ENCODE measurements at regions not wholly inside any gene's neighbourhood (a gene's known extent, or its start where the extent isn't known, plus 50 kb on each side); places are given as distances from the start of the nearest gene placed in this dataset.

DNA sequence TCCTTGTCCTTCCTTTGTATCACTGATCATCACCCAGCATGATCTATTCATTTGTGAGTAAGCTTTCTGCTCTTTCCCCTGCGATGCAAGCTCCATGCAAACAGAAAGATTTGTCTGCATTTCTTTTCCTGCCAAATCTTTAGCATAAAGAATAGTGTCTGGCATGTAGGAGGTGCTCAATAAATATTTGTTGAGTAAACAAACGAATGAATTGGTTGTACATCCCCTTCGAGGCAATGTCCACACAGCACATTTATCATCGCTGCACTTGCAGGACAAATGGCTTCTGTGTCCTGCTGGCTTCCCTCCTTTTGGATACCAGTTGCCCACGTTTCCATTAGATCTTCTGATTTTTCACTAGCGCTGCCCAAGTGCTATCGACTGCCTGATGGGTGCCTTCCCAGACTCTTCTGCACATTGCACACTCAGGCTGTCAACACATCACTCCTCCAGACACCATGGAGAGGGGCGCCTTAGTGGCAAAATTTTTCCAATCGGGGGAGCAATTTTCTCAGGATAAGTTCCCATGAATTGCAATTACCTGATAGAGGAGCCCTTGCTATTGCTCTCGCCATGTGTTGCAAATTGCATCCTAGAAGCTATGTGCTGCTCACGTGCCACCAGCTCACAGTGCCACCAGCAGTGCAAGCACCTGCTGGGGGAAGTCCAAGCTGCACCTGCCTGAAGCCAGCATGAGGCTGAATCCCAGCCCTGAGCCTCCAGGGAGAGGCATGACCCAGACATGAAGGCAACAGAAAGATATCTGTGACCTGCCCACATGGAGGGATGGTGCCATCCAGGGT is 206.6 kb downstream of the KIF26A start:
- no peak for DNase-seq

DNA sequence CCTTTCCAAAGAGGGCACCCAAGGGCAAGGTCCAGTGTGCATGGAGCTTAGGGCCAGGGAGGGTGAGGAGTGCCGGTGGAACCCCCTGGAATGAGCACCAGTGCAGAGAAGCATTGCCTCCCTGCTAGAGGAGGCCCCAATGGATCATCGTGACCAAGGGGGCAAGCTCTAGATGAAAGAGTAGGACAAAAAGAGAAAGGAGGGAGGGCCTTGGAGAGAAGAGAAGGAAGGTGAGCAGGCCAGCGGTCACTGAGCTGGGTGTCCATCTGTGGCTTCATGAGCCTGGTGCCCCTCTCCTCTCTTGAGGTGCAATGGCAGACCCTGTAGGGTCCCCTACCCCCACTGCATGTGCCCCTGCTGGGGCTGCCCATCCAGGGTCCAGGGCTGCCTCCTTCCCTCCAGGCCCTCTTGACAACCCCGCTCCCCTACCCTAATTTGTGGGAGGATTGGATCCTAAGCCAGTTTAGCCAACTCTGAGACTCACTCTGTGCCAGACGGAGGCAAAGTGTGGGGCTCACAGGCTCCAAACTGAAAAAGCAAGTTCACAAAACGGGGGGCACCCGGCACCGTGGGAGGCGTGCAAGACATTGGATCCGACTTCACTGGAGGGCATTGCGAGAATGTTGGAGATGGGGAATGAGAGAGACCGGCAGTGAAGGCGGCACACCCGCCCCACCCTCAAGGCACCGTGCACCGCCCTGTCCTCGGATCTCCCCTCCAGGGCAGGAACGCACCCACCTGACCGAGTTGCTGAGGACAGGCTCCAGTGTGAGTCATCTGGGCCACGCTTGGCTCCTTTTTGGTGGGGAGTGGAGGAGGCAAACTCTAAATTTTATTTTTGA is 207.5 kb downstream of the KIF26A start:
- no peak for DNase-seq

DNA sequence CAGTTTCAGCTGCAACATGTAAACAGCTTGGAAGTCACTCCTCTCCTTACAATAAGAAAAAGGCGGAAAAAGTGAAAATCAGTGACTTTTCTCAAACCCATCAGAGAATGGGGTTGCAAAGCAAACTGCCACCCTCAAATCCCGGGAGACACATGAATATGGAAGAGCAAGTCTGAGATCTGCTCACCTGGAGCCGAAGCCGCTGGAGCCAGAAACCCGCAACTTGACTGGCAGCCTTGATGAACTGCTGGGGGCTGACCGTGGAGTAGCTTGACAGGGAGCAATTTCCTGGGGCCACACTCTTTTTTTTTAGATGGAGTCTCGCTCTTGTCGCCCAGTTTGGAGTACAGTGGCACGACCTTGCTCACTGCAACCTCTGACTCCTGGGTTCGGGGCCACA is 208.2 kb downstream of the KIF26A start:
- no peak for DNase-seq

DNA sequence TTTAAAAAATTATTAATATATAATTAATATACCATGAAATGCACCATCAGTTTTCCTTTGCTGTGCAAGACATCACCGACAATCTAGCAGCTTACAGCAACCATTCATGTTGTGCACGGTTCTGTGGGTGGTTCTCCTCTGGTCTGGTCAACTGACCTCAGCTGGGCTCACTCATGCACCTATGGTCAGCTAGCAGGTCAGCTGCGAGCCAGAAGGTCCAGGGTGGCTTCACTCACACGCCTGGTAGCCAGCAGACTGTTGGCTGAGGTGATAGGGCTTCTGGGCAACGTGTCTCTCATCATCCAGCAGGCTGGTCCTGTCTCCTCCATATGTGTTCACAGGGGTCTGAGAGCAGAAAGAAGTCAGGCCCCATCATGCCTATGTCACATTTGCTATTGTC is 210.4 kb downstream of the KIF26A start:
- DNase-seq: no peak

DNA sequence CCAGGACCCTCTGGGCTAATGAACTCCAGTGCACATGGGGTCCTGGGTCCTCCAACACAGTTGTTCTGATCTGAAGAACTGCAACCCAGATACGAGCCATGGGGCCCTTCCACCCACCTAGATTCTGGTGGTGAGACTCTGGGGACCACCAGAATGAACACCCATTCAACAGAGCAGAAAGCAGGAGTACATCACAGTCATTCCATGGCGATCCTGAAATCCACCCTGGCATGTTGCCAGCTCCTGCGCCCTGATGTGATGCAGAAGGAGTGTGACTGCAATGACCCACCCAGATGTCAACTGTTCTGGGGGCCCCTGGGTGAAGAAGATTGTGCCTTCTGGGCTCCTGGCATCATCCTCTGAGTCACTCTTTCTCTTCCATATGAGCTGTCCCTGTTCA is 211.6 kb downstream of the KIF26A start:
- no peak for DNase-seq

DNA sequence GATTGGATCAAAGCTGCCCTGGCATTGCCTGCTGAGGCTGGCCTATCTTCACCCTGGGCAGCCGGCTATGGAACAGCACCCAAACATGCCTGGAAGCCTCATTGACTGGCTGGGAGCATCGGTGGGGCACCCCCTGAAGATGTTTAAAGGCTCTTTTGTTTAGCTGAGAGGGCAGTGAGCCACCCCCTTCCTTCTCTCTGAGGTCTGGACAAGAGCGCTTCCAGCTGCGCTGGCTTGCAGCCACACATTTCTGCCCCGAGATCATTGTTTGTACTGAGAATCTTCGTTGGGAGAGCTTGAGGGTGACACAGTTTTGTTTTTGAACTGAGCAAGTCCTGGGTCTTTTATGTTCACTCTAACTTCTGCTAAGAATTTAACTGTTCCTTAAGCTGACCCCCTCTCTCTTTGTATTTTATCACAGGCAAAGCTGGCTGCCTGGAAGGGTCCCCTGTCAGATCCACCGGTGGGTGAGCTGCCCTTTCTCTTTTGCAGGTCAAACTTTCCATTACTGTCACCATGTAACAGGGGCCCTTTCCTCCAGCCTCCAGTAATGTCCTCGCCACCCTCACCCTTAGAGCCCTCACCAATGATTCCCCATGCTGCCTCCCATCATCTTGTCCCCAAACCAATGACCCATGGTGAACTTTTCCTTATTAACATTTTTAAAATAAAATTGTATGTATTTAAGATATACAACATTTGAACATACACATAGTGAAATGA is 212.2 kb downstream of the KIF26A start:
- DNase-seq: no peak

DNA sequence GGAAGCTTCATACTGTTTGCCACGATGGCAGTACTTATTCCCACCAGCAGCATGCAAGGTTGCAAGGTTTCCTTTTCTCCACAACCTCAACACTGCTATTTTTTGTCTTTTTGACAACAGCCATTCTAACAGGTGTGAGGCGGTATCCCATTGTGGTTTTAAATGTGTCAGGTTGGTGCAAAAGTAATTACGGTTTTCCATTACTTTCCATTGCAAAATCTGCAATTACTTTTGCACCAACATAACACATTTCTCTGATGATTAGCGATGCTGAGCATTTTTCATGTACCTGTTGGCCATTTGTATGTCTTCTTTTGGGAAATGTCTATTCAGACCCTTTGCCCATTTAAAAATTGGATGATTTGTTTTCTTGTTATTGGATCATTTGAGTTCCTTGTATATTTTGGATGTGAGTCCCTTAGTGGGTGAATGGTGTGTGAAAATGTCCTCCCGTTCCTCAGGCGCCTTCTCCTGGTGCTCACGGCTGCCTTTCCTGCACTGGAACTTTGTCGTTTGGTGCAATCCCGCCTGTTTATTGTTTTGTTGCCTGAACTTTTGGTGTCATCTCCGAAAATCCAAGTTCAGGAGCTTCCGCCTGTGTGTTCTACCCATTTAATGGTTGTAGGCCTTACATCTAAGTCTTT is 213.6 kb downstream of the KIF26A start:
- DNase-seq: no peak

DNA sequence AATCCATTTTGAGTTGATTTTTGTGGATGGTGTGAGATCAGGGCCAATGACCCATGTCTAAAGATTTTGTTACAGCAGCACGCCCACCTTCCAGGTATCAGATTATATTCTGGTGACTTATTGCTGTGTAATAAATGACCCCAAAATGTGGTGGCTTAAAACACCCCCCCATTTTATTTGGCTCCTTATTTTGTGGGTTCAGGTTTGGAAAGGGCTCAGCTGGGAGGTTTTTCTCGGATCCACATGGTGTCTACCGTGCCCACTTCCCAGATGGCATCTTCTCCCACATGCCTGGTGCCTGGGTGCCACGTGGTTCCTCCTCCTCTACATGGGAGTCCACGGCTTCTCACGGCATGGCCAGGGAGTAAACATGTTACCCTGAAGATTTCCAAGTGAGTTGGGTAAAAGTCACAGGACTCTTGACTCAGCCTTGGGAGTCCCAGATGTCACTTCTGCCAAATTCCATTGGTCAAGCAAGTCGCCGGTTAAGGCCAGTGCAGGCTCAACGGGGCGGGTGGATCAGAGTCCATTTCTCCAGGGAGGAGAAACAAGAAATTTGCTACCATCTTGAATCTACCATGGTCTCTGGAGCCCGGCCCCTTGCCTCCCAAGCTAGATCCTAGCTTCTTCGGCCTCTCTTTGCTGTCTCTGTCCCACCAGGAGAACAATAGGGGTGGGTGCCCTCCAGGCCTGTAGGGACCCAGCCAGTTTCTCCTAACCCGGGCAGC is 214.3 kb downstream of the KIF26A start:
- DNase-seq: no peak

DNA sequence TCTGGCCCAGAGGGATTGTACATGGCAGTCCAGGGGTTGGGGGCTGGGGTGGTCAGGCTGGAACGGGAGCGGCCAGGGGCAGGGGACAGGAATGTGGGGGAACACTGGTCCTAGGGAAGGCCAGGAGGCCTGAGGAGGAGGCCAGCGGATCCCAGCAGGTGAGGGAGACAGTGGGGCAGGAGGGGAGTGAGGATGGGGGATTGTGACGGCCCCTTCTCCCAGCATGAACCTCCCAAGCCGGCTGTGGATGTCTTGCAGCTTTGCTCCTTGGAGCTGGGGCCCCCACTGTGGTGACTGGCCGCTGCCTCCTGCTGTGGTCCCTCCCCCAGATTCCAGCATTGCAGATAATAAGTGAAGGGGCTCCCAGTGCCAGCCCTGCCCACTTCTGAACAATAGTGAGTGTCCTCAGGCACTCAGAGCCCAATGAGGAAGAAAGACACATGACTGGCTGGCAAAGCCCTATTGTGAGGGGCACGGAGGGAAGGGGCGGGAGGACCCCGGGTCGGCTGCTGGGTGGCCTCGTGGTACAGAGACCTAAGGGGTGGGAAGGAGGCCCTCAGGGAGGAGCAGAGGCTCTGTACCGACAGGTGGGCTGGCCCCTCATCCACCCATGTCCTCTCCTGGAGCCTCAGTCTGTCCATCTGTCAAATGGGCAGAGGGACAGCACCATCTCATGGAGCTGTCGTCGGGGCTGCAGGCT is 215.0 kb downstream of the KIF26A start:
- DNase-seq: no peak

DNA sequence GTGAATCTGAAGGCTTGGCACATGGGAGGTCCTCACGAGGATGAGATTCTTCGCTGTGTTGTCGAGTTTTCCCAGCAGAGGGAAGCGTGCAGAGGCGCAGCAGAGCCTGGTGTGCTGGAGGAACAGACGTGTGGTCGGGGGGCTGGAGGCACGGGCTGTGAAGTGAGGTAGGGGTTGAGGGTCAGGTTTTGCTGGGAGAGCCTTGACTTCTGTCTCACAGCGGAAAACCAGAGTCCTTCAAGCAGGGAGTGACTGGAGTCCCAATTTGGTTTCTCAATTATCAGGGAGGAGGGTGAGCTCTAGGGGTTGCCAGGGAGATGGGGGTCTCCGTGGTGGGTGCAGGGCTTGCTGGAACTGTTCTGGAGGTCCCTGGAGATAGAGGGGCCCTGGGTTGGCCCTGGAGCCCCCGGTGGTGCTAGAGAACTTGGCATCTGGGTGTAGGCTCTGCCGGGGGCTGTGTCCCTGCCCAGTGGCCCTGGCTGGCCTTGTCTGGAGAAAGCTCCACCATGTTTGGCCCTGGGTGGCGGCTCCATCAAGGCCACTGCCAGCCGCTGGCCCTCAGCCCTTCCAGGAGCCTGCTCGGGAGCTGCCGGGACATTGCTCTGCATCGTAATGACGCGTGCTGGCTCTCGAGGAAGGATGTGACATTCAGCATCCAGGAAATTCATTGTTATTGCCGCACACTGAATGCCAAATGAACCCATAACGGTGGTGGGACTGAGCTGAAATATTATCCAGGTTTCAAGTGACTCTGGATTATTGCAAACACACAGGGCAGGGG is 215.7 kb downstream of the KIF26A start:
- DNase-seq: no peak

DNA sequence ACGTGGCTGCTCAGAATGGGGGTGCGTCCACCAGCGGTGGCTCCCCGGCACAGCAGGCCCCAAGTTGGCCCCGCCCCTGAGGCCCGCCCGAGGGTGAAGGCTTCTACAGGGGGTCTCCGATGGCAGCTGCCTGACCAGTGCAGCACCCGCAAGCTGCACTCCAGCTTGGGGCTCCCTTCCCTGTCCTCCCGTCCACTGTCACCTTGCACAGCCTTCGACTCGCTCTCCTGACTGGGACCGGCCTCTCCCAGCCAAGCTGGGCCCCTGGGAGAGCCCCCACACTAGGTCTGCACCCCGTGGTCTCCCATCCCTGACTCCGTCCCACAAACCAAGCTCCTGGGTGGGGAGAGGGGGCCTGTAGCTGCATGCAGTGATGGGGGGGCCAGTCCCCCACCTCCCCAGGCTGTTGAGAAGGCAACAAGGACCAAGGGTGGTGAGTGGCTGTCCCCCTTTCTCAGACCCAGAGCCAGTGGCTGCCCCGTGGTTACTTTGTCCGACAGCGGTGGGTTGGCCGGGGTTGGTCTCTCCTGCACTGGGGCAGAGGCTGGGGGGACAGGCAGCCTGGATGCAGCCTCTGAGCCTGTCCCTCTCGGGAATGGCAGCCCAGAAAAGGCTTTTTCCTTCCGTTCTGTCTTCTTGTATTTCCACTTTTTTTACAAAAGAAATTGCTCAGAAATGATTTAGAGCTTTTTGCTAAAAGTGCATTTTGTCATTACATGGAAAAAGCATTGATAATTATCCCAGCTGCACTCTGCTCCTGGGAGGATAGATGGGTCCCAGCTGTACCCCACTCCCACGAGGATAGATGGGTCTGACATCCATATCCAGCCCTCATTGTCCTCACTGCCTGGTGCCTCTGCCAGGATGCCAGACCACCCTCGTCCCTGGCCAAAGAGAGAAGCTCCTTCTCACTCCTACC is 217.0 kb downstream of the KIF26A start:
- no peak for DNase-seq

DNA sequence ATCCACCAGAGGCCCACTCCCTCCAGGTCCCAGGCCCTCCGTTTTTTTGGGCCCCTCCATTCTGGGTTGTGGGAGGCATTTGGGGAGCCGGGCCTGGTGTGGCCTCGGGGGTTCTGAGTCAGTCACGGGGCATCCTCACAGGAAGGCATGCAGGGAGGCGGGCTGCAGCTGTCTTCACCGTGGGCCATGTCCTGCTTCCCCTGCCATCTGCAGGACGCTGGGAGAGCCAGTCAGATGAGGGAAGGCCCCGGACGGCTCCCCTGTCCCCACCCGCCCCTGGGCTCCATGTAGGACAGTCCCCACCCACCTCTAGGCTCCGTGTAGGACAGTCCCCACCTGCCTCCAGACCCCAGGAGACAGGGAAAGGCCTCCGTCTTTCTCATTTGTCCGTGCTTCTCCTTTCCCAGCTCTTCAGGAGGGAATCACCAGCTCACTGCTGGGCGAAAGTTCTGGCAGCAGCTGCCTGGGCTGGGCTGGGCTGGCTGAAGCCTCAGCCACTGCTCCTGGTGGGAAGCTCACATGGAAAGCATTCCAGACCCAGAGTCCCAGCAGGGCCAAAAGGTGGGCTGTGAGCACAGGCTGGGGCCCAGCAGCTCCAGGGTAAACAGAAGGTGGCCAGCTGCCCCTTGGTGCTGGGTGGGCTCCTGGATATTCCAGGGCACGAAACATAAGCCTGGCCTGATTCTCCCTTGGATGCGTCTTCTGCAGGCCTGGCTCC is 217.8 kb downstream of the KIF26A start:
- DNase-seq: no peak

DNA sequence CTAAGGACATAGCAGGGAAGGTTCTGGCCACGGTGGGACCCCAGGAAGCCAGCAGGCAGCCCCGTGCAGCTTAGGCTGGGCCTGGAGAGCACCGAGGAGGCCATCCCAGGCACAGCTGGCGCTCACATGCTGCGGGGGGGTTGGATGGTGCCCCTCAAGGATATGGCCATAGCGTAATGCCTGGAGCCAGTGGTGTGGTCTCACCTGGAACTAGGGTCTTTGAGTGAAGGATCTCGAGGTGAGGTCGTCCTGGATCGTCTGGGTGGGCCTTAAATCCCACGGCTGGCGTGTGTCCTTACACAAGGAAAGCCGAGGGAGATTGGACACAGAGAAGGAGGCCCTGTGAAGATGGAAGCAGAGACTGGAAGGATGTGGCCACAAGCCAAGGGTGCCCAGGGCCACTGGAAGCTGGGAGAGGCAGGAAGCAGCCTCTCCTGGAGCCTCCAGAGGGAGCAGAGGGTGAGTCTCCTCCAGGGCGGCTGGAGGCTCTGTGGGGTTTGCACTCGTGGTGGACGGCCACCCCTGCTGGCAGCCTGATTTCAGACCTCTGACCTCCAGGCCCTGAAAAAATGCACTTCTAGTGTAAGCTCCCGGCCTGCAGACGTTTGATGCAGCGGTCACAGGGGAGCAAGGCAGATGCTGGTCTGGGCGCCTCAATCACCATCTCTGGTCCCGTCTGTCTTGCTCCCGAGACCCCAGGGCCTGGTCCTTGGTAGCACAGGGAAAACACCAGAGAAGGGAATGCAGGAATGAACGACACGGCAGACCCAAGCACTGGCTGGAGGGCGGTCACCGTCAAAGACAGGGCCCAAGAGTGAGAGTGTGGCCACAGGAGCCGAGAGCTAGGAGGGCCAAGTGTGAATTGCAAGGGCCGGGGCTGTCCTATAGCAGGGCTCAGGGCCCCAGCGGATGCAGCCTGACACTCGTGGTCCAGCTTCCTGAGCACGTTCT is 218.6 kb downstream of the KIF26A start:
- no peak for DNase-seq

DNA sequence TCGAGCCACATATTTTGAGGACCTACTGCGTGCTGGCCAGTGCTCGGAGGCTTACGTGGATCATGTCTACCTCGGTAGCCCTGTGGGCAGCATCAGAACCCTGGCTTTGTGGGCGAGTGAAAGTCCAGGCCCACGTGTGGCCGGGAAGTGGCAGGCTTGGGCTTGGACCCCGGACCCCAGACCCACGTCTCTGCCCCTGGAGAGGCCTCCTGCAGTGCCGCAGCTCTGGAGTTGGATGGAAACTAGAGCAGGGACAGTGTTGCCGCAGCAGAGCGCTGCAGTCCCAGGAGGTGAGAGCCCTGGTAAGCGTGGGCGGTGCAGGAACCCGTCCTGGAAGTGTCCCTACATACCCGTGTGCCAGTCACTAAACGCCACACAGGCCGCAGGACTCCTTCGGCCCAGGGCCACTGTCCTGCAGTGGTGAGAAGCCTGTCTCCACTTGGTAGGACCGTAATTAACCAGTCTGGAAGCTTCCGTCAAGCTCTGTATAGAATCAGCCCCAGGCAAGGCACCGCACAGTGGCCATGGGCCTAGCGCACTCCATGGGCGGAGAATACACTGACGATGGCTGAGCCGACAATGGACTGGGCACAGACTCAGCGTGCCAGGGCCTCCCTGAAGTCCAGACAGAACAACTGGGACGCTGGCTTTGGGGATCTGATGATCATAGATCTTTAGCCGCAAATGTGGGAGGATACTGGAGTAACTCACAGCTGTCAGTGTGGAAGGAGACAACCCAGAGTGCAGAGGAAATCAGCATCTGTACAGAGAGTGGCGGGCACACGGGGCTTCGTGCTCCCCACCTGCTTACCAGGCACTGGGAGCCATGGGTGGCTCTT is 219.5 kb downstream of the KIF26A start:
- DNase-seq: no peak

DNA sequence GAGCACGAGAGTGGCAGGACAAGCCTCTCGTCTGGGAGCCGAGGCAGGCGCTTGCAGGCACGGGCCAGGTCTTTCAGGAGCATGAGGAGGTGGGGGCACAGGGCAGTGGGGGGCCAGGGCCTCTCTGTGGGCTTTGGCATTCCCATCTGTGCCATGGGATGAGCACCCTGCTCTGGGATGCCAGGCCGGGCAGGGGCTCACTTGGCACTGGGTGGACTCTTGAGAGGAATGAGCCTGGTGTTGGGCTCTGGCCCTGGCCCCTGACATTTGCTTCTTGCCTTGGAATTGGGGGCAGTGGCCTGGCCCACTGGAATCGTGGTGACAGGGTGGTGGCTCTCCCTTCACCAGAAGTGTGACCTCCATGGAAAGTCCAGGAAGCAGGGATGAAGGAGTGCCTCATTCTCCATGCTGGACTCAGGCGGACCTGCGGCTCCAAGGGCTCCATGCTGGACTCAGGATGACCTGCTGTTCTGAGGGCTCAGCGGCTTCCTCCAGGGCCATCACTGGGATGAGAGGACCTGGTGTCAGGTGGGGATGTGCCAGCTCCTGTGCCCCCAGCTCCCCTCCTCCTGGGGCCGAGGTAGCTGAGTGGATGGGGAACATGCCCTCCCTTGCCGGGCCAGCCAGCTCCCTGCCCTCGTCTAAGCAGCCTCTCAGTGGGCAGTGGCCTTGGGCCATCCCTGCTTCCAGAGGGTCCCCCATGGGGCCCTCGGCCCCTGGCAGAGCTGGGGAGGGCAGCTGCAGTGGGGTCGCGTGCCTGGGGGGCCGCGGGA is 220.3 kb downstream of the KIF26A start:
- DNase-seq: no peak

All from hematopoietic multipotent progenitor cell treated with erythropoietin and hydrocortisone succinate and interleukin-3 and kit ligand, for 4 days (in vitro differentiated cells).